Keratinocyte (primary cell): ENCODE measurements at regions not wholly inside any gene's neighbourhood (a gene's known extent, or its start where the extent isn't known, plus 50 kb on each side); places are given as distances from the start of the nearest gene placed in this dataset.

Source experiments
- DNase-seq: peaks from one replicate; pipeline ENCODE4 v3.0.0-alpha.2; 2011; ENCODE audit warnings: low read depth, missing footprints, low spot score
- FAIRE-seq: peaks from 2 replicates; lab custom pipeline; 2011; peaks lifted over from hg19 to GRCh38; lab: Jason Lieb, UNC
- H2AFZ ChIP-seq: 2 replicates; pipeline ENCODE4 v1.6.0; 2012; ENCODE audit warnings: low read length, control low read depth, inconsistent platforms; ENCODE audit not compliant: control insufficient read depth
- H3K27ac ChIP-seq: 2 replicates; pipeline ENCODE4 v1.5.1; 2011; ENCODE audit warnings: low read length; ENCODE audit not compliant: control insufficient read depth, insufficient read depth
- H3K27me3 ChIP-seq: 3 replicates; pipeline ENCODE4 v1.6.0; 2011; ENCODE audit warnings: low read length; ENCODE audit not compliant: control insufficient read depth, insufficient read depth; ENCODE audit errors: extremely low read depth
- H3K36me3 ChIP-seq, 2 experiments: 2 replicates in 1 of 2; 3 replicates in 1 of 2; pipeline ENCODE4 v1.5.1; 2011; ENCODE audit warnings: low read length in 2 of 2, mild to moderate bottlenecking in 1 of 2; ENCODE audit not compliant: control insufficient read depth in 2 of 2, insufficient read depth in 2 of 2; ENCODE audit errors: extremely low read depth in 1 of 2
- H3K4me1 ChIP-seq: 3 replicates; pipeline ENCODE4 v1.5.1; 2011; ENCODE audit warnings: low read length; ENCODE audit not compliant: control insufficient read depth, insufficient read depth; ENCODE audit errors: extremely low read depth
- H3K4me2 ChIP-seq: 3 replicates; pipeline ENCODE4 v1.6.0; 2011; ENCODE audit warnings: low read depth, low read length; ENCODE audit not compliant: control insufficient read depth, insufficient read depth; ENCODE audit errors: extremely low read depth
- H3K4me3 ChIP-seq, 3 experiments: fragments of 200-600 bp in 1 of 3; sonication (generic) in 1 of 3; 2 replicates in 2 of 3; 3 replicates in 1 of 3; pipeline ENCODE4 v1.5.1; 2011 to 2016; ENCODE audit warnings: low read length in 3 of 3, mild to moderate bottlenecking in 3 of 3, control low read depth in 2 of 3, inconsistent platforms in 1 of 3, low read depth in 1 of 3, mixed read lengths in 1 of 3, mixed run types in 1 of 3, moderate library complexity in 1 of 3; ENCODE audit not compliant: control insufficient read depth in 2 of 3, insufficient read depth in 2 of 3; ENCODE audit errors: extremely low read depth in 1 of 3
- H3K79me2 ChIP-seq: 2 replicates; pipeline ENCODE4 v1.6.0; 2012; ENCODE audit warnings: low read length; ENCODE audit not compliant: control insufficient read depth, insufficient read depth
- H3K9ac ChIP-seq: 3 replicates; pipeline ENCODE4 v1.6.0; 2011; ENCODE audit warnings: low read length; ENCODE audit not compliant: control insufficient read depth, insufficient read depth; ENCODE audit errors: extremely low read depth
- H3K9me1 ChIP-seq: 3 replicates; pipeline ENCODE4 v1.6.0; 2011; ENCODE audit warnings: low read length; ENCODE audit not compliant: control insufficient read depth, insufficient read depth; ENCODE audit errors: extremely low read depth
- H3K9me3 ChIP-seq: 2 replicates; pipeline ENCODE4 v1.5.1; 2012; ENCODE audit warnings: low read depth, low read length; ENCODE audit not compliant: control insufficient read depth
- H4K20me1 ChIP-seq: 3 replicates; pipeline ENCODE4 v1.6.0; 2011; ENCODE audit warnings: low read length; ENCODE audit not compliant: control insufficient read depth, insufficient read depth; ENCODE audit errors: extremely low read depth
- EZH2 ChIP-seq: IDR thresholded peaks from one replicate; pipeline ENCODE4 v1.6.1; 2012; ENCODE audit warnings: inconsistent platforms, mild to moderate bottlenecking, low read length, moderate library complexity
- dilution Hi-C: fragments of 300-500 bp; cut with MboI; formaldehyde crosslinking; loops from one replicate; pipeline ENCODE4 v1.7.0; 2020; ENCODE audit warnings: low sequenced_read_pairs; ENCODE audit not compliant: extremely low pct_ligation_motif_present
- TF ChIP-seq, protein P1 (sequence below), 3 experiments: IDR thresholded peaks in 1 of 3; conservative IDR thresholded peaks in 1 of 3; optimal IDR thresholded peaks in 1 of 3; 2 replicates in 2 of 3; 3 replicates in 1 of 3; pipeline versions ENCODE3 to v1.5.1; 2011; ENCODE audit warnings: low read length in 3 of 3, mild to moderate bottlenecking in 3 of 3, moderate library complexity in 2 of 3, control low read depth in 1 of 3, inconsistent platforms in 1 of 3; ENCODE audit not compliant: insufficient read depth in 2 of 3; ENCODE audit errors: extremely low read depth in 1 of 3

DNA sequence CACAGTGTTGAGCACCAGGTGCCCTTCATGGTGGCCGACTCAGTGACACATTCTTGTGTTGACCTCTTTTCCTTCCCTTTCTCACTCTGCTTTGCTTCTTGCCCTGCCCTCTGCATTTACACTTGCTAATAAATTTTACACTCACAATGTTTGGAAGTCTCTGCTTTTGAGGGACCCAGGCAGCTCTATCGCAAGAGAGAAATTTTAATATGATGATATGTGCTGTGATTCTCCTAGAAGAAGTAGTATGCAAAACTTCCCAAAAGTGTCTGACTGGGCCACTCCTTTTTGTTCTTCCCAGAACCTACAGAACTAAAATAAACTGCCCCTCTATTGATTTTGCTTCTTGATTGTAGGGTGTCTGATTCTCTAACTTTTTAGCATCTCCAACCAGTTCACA lies 135.0 kb downstream of the IRS1 start:
- Histone ChIP-seq H3K27ac (no peak overlapping the region), H3K27me3 (no peaks in the 10 kb centered on the region), H3K4me1 (peaks cover 18% of the 10 kb centered on the region), H3K4me3 (no peak overlapping the region), H3K9me1 (no peaks in the 10 kb centered on the region), H3K4me2 (no peak overlapping the region), H3K79me2 (no peaks in the 10 kb centered on the region), H3K36me3 (no peaks in the 10 kb centered on the region), H4K20me1 (no peaks in the 10 kb centered on the region), H3K9me3 (no peaks in the 10 kb centered on the region), H3K9ac (no peak overlapping the region), H2AFZ (no peak overlapping the region)
- dilution Hi-C loops: no loop called here
- TF ChIP-seq EZH2: no peak
- TF ChIP-seq, protein P1, sequence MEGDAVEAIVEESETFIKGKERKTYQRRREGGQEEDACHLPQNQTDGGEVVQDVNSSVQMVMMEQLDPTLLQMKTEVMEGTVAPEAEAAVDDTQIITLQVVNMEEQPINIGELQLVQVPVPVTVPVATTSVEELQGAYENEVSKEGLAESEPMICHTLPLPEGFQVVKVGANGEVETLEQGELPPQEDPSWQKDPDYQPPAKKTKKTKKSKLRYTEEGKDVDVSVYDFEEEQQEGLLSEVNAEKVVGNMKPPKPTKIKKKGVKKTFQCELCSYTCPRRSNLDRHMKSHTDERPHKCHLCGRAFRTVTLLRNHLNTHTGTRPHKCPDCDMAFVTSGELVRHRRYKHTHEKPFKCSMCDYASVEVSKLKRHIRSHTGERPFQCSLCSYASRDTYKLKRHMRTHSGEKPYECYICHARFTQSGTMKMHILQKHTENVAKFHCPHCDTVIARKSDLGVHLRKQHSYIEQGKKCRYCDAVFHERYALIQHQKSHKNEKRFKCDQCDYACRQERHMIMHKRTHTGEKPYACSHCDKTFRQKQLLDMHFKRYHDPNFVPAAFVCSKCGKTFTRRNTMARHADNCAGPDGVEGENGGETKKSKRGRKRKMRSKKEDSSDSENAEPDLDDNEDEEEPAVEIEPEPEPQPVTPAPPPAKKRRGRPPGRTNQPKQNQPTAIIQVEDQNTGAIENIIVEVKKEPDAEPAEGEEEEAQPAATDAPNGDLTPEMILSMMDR (optimal IDR thresholded peaks at IDR 0.05 in 1 of 3, IDR thresholded peaks at IDR 0.05 in 1 of 3, conservative IDR thresholded peaks at IDR 0.05 in 1 of 3; ENCODE audit: extremely low read depth in 1 of 3, insufficient read depth in 2 of 3, low read length in 3 of 3): no peak
- DNase-seq: no peak
- FAIRE-seq: no peak

DNA sequence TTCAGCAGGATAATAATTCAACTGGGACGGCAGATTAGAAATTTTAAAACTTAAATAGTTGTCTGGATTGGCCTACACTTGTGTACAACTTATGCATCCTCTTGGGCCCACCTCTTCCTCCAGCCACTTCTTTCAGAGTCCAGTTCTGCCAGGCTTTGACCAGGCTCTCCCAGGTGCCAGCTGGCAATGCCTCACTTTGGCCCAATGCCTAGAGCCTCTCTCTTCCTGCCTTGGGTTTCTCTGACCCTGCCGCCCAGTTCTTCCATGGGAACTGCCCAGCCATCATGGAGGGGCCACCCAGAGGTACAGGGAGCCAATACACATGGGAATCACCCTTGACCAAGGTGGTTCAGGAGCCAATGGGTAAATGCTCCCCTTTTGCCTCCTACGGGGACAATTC lies 135.5 kb downstream of the IRS1 start:
- Histone ChIP-seq H3K9ac (no peak overlapping the region), H3K9me3 (no peaks in the 10 kb centered on the region), H2AFZ (no peak overlapping the region), H3K4me3 (no peak overlapping the region), H3K4me1 (peaks cover 20% of the 10 kb centered on the region), H3K79me2 (no peaks in the 10 kb centered on the region), H3K36me3 (no peaks in the 10 kb centered on the region), H3K4me2 (no peak overlapping the region), H3K27me3 (no peaks in the 10 kb centered on the region), H3K27ac (no peak overlapping the region), H4K20me1 (no peaks in the 10 kb centered on the region), H3K9me1 (no peaks in the 10 kb centered on the region)
- DNase-seq (no peak), FAIRE-seq (no peak)
- TF ChIP-seq EZH2: no peak
- TF ChIP-seq, protein P1 (optimal IDR thresholded peaks at IDR 0.05 in 1 of 3, IDR thresholded peaks at IDR 0.05 in 1 of 3, conservative IDR thresholded peaks at IDR 0.05 in 1 of 3; ENCODE audit: extremely low read depth in 1 of 3, insufficient read depth in 2 of 3, low read length in 3 of 3): no peak
- dilution Hi-C loops: no loop called here
